ENCODE measurements at regions not wholly inside any gene's neighbourhood (a gene's known extent, or its start where the extent isn't known, plus 50 kb on each side); places are given as distances from the start of the nearest gene placed in this dataset.

DNA sequence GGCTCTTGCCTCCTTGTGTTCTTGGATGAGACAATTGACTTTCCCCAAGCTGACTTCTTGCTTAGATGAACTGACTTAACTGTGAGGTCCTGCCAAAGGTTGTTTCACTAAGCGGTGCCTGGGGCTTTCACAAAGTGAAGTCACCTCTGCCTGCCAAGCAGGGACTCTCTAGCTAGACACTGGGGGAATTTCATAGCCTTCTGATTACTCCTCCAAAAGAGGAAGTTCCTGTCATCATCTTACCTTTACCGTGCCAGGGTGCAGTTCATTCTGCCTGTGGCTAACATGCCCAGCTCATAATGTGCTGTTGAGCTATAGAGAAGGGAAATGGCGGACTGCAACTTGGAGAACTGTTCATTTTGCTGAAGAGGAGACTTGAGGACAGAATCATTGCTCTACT, 472.0 kb upstream of the WWC1 start:
- Mint-ChIP-seq H3K27ac (no peak overlapping the region), H3K4me1 (ENCODE audit: low read depth) (no peaks in the 10 kb centered on the region), H3K27me3 (no peaks in the 10 kb centered on the region), H3K4me3 (no peak overlapping the region), H3K36me3 (no peaks in the 10 kb centered on the region), H3K9me3 (ENCODE audit: low read depth) (no peaks in the 10 kb centered on the region)

DNA sequence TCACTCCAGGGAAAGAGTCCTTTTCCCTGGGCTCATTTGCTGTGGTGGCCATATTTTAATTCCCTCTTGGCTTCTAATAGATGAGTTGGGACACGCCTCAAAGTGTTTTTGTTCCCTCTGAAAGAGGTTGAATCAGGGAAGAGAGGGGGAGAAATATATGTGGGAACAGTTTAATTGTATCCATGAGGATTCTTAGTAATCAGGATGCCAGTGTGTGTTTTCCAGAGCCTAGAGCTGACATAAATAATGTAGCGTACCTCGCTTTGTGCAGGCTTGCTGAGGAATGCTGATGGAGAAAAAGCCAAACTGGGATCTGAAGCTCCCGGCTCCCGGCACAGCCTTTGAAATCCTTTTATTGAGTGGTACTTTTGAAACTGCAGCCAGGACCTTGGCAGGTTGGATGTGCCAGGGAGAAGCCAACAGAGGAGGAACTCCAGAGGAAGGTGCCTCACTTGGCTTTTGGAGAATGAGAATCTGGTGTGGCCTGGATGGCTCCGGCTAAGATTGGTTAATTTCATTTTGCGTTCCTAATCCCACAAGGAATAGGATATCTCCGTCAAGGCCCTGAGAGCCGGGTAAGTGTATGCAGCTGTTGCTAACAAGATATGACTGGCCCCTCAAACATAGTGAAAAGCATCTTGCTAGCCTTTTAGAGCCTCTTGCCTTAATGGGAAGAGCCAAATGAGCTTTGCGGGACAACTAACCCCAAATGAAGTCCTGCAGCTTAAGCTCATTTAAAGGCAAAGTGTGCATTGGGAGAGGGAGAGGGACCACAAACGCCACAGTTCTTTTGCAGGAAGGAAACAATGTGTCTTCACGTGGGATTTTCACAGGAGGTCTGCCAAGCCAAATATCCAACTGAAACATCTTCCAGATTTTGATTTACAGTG, 471.1 kb upstream of the WWC1 start:
- H3K4me3 Mint-ChIP-seq: no peak overlapping the region
- H3K27me3 Mint-ChIP-seq: no peaks in the 10 kb centered on the region
- no peak overlapping the region for H3K27ac Mint-ChIP-seq
- no peaks in the 10 kb centered on the region for H3K9me3 Mint-ChIP-seq (ENCODE audit: low read depth)
- H3K36me3 Mint-ChIP-seq: no peaks in the 10 kb centered on the region
- H3K4me1 Mint-ChIP-seq (ENCODE audit: low read depth): no peaks in the 10 kb centered on the region

DNA sequence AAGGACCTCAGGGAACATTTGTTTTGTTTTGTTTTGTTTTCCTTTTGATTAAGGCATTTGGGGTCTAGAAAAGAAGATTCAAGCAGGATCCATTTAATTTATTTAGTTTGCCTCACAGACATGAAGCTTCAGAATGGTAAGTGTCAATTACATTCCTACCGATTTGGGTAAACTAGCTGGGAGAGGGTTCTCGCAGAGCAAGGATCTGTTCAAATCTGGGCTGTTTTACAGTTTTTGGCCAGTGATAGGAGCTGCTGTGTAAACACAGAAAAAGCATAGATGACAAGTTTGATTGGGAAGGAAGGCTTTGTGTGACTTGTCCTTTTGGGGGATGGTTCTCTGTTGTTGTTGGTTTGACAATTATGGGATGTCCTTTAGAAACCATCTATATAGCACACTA, 470.3 kb upstream of the WWC1 start:
- Mint-ChIP-seq H3K4me3 (no peak overlapping the region), H3K36me3 (no peaks in the 10 kb centered on the region), H3K9me3 (ENCODE audit: low read depth) (no peaks in the 10 kb centered on the region), H3K27ac (no peak overlapping the region), H3K4me1 (ENCODE audit: low read depth) (no peaks in the 10 kb centered on the region), H3K27me3 (peaks cover 2% of the 10 kb centered on the region)

DNA sequence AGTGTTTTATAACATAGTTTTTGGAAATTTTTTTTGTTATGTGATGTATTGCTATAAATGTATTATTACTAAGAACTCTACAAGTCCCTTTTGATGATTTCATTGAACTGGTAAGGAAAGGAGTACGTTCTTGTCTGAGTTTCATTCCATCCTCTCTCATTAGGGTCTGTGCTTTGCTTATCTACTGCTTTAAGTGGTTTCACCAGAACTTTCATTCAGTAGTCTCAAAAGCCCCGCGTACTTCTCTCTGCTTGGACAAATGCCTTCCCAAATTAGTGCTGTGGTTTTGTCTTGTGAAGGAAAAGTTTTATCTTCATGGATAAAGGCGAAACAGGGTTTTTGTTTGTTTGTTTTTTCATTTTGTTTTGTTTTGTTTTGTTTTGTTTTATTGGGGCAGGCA, 469.8 kb upstream of the WWC1 start:
- Mint-ChIP-seq H3K4me1 (ENCODE audit: low read depth) (no peaks in the 10 kb centered on the region), H3K4me3 (no peak overlapping the region), H3K27ac (no peak overlapping the region), H3K36me3 (no peaks in the 10 kb centered on the region), H3K9me3 (ENCODE audit: low read depth) (no peaks in the 10 kb centered on the region), H3K27me3 (peaks cover 2% of the 10 kb centered on the region)

DNA sequence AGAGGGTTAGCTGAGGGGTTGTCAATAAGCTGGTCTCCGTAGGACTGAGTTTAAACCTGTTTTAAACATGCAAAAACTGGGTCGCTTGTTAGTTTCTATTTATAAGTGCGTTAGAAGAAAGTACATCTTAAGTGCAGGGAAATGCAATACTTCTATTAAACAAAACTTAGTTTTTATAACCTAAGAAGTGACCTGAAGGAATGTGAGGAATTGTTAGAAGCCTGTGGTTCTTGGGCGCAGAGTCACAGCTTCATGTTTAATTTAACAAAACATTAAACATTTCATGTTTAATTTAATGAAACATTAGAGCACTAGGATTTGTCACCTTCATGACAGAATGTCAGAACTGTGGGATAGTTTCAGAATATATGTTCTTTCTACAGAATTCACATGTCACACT, 469.2 kb upstream of the WWC1 start:
- no peak overlapping the region for H3K4me3 Mint-ChIP-seq
- no peak overlapping the region for H3K27ac Mint-ChIP-seq
- peaks cover 2% of the 10 kb centered on the region for H3K27me3 Mint-ChIP-seq
- no peaks in the 10 kb centered on the region for H3K4me1 Mint-ChIP-seq (ENCODE audit: low read depth)
- H3K9me3 Mint-ChIP-seq (ENCODE audit: low read depth): no peaks in the 10 kb centered on the region
- H3K36me3 Mint-ChIP-seq: no peaks in the 10 kb centered on the region

DNA sequence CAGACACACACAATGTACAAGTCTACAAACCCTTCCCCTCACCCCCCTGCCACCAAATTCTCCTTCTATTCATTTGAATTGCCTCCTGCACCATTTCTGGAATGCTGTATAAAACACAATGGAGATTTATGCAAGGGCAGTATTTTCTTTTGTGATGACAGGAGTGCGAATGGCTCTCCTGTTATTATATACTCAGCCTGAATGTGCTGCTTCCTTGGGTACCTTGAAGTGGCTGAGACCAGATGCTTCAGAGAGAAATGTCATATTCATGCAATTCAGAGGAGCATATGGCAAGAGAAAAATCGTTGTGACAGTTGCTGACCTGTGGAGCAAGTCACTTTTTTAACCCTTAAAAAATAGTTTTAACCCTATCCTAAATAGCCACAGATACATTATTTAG, 468.0 kb upstream of the WWC1 start:
- H3K4me3 Mint-ChIP-seq: no peak overlapping the region
- H3K4me1 Mint-ChIP-seq (ENCODE audit: low read depth): no peaks in the 10 kb centered on the region
- H3K27ac Mint-ChIP-seq: no peak overlapping the region

DNA sequence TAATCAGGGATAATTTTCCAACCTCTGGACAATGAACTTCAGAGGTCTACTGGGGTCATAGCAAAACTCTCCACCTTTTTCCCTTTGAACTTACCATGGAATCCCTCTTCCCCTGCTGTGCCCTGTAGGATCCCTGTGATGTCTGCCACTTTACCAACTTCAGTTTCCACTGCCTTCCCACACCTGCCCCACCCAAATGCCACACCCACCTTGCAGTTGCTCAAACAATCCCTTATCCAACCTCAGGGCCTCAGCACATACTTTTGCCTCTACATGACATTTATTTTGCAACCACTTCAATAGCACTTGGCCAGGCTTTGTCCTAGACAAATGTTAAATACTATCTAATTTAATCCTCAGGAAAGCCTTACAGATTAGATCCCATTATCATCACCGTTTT, 463.7 kb upstream of the WWC1 start:
- H3K4me3 Mint-ChIP-seq: no peak overlapping the region
- H3K27me3 Mint-ChIP-seq: peaks cover 2% of the 10 kb centered on the region
- no peak overlapping the region for H3K27ac Mint-ChIP-seq
- no peaks in the 10 kb centered on the region for H3K9me3 Mint-ChIP-seq (ENCODE audit: low read depth)
- H3K36me3 Mint-ChIP-seq: no peaks in the 10 kb centered on the region
- no peaks in the 10 kb centered on the region for H3K4me1 Mint-ChIP-seq (ENCODE audit: low read depth)

More for the DNA sequence above, 468.0 kb upstream of the WWC1 start:
- H3K27me3 Mint-ChIP-seq: peaks cover 2% of the 10 kb centered on the region
- H3K9me3 Mint-ChIP-seq (ENCODE audit: low read depth): no peaks in the 10 kb centered on the region
- H3K36me3 Mint-ChIP-seq: no peaks in the 10 kb centered on the region

DNA sequence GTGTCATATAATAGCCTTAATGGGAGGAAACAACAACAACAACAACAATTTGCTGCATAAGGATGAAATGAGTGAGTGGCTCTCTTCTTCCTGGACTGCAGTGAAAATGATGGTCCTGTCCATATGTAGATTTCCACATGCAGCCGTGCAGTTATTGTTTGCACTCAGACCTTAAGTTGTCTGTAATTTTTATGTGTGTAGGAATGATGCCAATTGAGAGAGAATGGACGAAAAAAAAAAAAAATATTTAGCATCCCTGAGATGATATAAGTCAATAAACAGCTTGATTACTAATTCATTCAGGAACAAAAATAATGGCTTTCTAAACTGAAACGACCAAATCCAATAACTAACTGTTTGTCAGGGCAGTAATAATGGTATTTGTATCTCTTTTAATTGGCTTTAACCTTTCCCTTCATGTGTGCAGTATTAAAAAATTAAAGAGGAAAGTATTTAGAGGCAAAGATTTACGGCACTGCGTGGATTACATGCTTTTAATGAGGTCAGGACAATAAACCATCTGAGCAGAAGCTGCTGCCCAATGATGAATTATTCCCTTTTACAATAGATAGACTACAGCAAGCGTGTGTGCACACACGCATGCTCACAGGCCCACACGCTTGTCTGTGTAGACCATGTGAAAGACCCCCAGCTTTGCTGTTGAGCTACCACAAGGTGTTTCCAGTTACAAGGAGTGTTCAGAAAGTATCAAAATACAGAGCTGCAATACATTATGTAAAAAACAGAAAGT, 459.5 kb upstream of the WWC1 start:
- Mint-ChIP-seq H3K4me1 (ENCODE audit: low read depth) (no peaks in the 10 kb centered on the region), H3K9me3 (ENCODE audit: low read depth) (no peaks in the 10 kb centered on the region), H3K36me3 (no peaks in the 10 kb centered on the region), H3K27me3 (no peaks in the 10 kb centered on the region), H3K27ac (no peak overlapping the region), H3K4me3 (no peak overlapping the region)

DNA sequence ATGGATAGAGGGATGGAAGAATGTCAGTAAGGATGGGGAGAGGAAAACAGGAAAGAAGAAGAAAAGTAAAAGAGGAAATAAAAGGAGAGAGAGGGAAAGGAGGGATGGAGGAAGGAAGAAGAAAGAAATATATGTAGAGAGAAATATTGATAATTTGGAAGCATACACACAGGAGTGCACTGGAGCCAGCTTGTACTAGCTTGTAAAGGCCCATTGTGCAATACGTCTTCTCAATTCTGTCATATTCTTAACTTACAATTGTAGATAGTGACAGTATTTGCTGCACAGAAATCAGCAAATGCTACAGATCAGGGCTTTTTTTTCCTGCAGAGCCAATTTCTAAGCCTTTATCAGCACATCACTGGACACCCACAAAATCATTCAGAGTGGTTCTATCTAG, 458.8 kb upstream of the WWC1 start:
- Mint-ChIP-seq H3K9me3 (ENCODE audit: low read depth) (no peaks in the 10 kb centered on the region), H3K27ac (no peak overlapping the region), H3K4me1 (ENCODE audit: low read depth) (no peaks in the 10 kb centered on the region), H3K4me3 (no peak overlapping the region), H3K27me3 (no peaks in the 10 kb centered on the region), H3K36me3 (no peaks in the 10 kb centered on the region)

DNA sequence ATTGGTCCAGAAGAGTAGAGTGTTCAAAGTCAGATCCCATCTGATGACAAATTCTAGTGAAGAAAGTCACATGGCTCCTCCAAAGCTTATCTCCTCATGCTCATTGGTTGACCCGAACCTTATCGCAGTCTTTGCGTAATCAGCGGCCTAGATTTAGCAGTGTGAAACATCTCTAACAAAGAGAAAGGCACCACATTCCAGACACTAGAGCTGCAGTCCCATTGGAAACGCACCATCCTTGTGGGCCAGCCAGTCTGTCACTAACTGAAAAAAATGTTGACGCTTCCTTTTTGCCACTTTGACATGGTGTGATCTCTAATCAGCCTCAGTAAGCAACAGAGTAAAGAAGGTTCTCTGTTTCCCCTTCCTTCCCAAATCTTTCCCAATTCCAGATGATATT, 458.0 kb upstream of the WWC1 start:
- H3K9me3 Mint-ChIP-seq (ENCODE audit: low read depth): no peaks in the 10 kb centered on the region
- no peaks in the 10 kb centered on the region for H3K4me1 Mint-ChIP-seq (ENCODE audit: low read depth)
- no peaks in the 10 kb centered on the region for H3K27me3 Mint-ChIP-seq
- H3K27ac Mint-ChIP-seq: no peak overlapping the region
- no peaks in the 10 kb centered on the region for H3K36me3 Mint-ChIP-seq
- no peak overlapping the region for H3K4me3 Mint-ChIP-seq

DNA sequence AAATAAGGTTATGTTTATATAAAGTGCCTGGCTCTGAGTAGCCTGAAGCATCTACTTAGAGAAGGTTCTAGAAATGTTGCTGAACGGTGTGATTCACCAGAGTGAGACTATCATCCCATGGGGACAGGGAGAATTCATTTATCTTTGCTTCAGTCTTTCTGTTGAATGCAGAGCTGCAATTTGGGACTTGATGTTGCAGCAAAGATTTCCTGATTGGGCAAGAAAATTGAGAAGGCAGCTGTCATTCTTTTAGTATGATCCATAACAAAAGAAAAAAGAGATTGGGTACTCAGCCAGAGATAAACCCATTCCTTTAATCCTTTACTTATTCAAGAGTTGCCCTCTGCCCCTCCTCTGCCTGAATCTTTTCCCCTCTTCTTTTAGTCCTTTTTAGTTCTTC, 456.3 kb upstream of the WWC1 start:
- no peaks in the 10 kb centered on the region for H3K27me3 Mint-ChIP-seq
- H3K9me3 Mint-ChIP-seq (ENCODE audit: low read depth): no peaks in the 10 kb centered on the region
- H3K4me3 Mint-ChIP-seq: no peak overlapping the region

DNA sequence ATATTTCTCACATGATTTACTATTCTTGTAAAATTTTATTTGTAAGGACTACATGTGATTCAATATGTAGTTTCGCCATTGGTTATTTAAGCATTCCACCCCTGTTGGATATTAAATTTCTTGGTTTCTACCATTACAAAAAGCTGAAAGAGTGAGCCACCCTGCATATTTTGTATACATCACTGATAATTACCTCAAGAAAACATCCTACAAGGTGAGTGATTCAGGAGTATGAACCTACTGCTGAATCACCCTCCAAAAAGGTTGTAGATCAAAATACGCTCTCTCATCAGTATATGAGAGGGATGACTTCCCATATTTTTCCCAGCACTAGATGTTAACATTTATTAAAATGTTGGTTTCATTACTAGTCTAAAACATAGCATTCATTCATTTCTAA, 454.3 kb upstream of the WWC1 start:
- Mint-ChIP-seq H3K27ac (no peak overlapping the region), H3K4me1 (ENCODE audit: low read depth) (no peaks in the 10 kb centered on the region), H3K36me3 (no peaks in the 10 kb centered on the region), H3K4me3 (no peak overlapping the region), H3K9me3 (ENCODE audit: low read depth) (no peaks in the 10 kb centered on the region), H3K27me3 (no peaks in the 10 kb centered on the region)

More for the DNA sequence above, 456.3 kb upstream of the WWC1 start:
- H3K27ac Mint-ChIP-seq: no peak overlapping the region
- H3K36me3 Mint-ChIP-seq: no peaks in the 10 kb centered on the region
- no peaks in the 10 kb centered on the region for H3K4me1 Mint-ChIP-seq (ENCODE audit: low read depth)

DNA sequence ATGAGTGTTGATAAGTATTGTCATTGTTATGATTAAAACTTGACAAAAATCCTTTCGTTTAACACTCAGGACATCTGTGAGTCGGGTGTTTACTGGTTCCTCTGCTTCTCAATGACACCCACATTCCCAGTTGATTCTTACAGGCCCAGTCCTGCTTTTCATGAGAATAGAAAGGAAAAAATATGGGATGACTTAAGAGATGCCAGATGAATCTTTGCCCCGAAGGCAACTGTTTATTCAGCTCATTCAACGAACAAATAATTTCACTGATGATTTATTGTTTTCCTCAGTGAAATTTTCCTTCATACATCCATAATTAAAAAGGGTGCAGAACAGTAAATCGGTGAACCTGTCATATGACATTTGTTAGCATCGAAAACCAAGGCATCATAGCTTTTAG, 452.4 kb upstream of the WWC1 start:
- Mint-ChIP-seq H3K4me1 (ENCODE audit: low read depth) (no peaks in the 10 kb centered on the region), H3K4me3 (no peak overlapping the region), H3K9me3 (ENCODE audit: low read depth) (peaks cover 5% of the 10 kb centered on the region), H3K27me3 (no peaks in the 10 kb centered on the region), H3K36me3 (no peaks in the 10 kb centered on the region), H3K27ac (no peak overlapping the region)

DNA sequence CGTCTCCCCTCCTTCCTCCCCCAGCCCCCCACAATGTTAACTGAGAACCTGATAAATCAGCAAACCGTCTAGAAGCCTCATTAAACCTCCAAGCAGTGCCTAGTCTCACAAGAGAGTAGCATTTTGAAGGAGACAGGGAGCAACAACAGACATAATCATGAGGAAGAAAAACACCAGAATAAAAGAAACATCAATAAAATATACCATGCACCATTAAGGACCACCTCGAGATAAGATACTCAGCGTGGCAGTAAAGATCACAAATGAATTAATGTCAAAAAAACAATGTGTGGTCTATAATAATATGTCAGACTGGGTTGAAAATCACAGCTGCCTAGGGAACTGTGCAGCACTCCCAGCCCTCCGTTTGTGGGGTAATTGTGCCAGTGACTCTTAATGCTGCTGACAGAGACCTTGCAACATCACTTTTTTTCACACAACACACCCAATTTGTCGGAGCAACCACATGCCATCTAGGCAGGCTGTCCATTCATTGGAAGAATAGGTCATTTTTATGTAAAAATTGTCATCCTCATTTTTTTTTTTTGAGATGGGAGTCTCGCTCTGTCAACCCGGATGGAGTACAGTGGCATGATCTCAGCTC, 450.8 kb upstream of the WWC1 start:
- Mint-ChIP-seq H3K4me1 (ENCODE audit: low read depth) (no peaks in the 10 kb centered on the region), H3K9me3 (ENCODE audit: low read depth) (peaks cover 5% of the 10 kb centered on the region), H3K36me3 (no peaks in the 10 kb centered on the region), H3K4me3 (no peak overlapping the region), H3K27ac (no peak overlapping the region), H3K27me3 (no peaks in the 10 kb centered on the region)

DNA sequence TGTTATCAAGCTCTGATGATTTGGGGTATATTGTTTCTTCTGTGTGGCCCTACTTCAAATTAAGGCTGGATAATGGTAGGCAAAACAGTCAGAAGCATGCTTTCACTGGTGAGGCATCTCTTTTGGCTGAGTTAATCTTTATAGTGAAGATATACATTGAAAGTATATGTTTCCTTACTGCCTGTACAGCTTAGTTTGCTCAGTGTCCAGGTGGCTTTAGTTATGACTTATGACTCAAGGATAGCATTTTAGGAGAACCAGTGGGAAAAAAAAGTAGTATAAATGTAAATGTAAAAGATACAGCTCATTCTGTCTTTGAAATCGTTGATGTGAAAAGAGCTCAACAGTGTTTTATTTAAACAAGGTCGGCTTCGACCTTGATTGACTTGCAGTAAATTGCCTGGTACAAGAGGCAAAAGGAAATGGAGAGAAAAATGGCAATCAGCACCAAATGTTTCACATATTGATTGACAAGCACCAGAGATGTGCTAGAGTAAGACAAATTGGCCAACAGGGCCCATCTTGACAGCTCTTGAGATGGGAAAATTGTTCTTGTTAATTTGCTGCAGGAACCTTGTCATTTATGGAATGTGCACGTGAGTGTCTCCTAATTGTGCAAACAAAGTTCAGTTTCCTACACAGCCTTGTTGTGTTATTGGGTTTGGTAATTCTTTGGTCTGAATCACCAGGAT, 447.4 kb upstream of the WWC1 start:
- Mint-ChIP-seq H3K4me3 (no peak overlapping the region), H3K27me3 (peaks cover 2% of the 10 kb centered on the region), H3K27ac (no peak overlapping the region), H3K36me3 (no peaks in the 10 kb centered on the region), H3K4me1 (ENCODE audit: low read depth) (no peaks in the 10 kb centered on the region), H3K9me3 (ENCODE audit: low read depth) (peaks cover 5% of the 10 kb centered on the region)
